ENCODE measurements at regions not wholly inside any gene's neighbourhood (a gene's known extent, or its start where the extent isn't known, plus 50 kb on each side); places are given as distances from the start of the nearest gene placed in this dataset.

- H3K27ac ChIP-seq (ENCODE audit: low read depth, low read length, poor library complexity, severe bottlenecking): no peak overlapping the region
- H3K9me3 ChIP-seq (ENCODE audit: low read length): no peaks in the 10 kb centered on the region
- H3K36me3 ChIP-seq (ENCODE audit: insufficient read depth, low read length): no peaks in the 10 kb centered on the region
- no peak for TF ChIP-seq CTCF (IDR thresholded peaks at IDR 0.05; ENCODE audit: low read length)
- TF ChIP-seq EZH2 (IDR thresholded peaks at IDR 0.05; ENCODE audit: borderline replicate concordance, low read length): no peak
- no peaks in the 10 kb centered on the region for H4K20me1 ChIP-seq (ENCODE audit: insufficient read depth, low read length)
- no peak overlapping the region for H3K9ac ChIP-seq (ENCODE audit: low read length)
- H3K27me3 ChIP-seq (ENCODE audit: insufficient read depth, low read length): no peaks in the 10 kb centered on the region
- no peaks in the 10 kb centered on the region for H3K4me1 ChIP-seq (ENCODE audit: insufficient read depth, low read length, severe bottlenecking)
- H3K9me2 ChIP-seq (ENCODE audit: low read depth, low read length): no peaks in the 10 kb centered on the region
- H3K4me2 ChIP-seq (ENCODE audit: low read length): no peak overlapping the region
- H3F3A ChIP-seq (ENCODE audit: insufficient read depth, low read length): no peaks in the 10 kb centered on the region
- H3K79me2 ChIP-seq (ENCODE audit: insufficient read depth, low read length): no peaks in the 10 kb centered on the region
- no peak overlapping the region for H3K4me3 ChIP-seq (ENCODE audit: low read depth, low read length, poor library complexity, severe bottlenecking)
- no peak overlapping the region for H2AFZ ChIP-seq (ENCODE audit: low read length)
These were observed 1817.1 kb downstream of the BRINP3 start for GRCh38 chr1:188660572-188660971.

GRCh38 chr1:188665477-188665876 lies 1812.2 kb downstream of the BRINP3 start:
- no peak for TF ChIP-seq CTCF (IDR thresholded peaks at IDR 0.05; ENCODE audit: low read length)
- no peak for TF ChIP-seq EZH2 (IDR thresholded peaks at IDR 0.05; ENCODE audit: borderline replicate concordance, low read length)
- Histone ChIP-seq H3K4me3 (ENCODE audit: low read depth, low read length, poor library complexity, severe bottlenecking) (no peak overlapping the region), H3K36me3 (ENCODE audit: insufficient read depth, low read length) (no peaks in the 10 kb centered on the region), H3K4me1 (ENCODE audit: insufficient read depth, low read length, severe bottlenecking) (no peaks in the 10 kb centered on the region), H3K4me2 (ENCODE audit: low read length) (no peak overlapping the region), H4K20me1 (ENCODE audit: insufficient read depth, low read length) (no peaks in the 10 kb centered on the region), H3K9ac (ENCODE audit: low read length) (no peak overlapping the region), H3K79me2 (ENCODE audit: insufficient read depth, low read length) (no peaks in the 10 kb centered on the region), H3K9me2 (ENCODE audit: low read depth, low read length) (no peaks in the 10 kb centered on the region), H3K27me3 (ENCODE audit: insufficient read depth, low read length) (no peaks in the 10 kb centered on the region), H3K27ac (ENCODE audit: low read depth, low read length, poor library complexity, severe bottlenecking) (no peak overlapping the region), H2AFZ (ENCODE audit: low read length) (no peak overlapping the region), H3K9me3 (ENCODE audit: low read length) (no peaks in the 10 kb centered on the region), H3F3A (ENCODE audit: insufficient read depth, low read length) (no peaks in the 10 kb centered on the region)

GRCh38 chr1:188668083-188668482 lies 1809.6 kb downstream of the BRINP3 start:
- Histone ChIP-seq H3K4me3 (ENCODE audit: low read depth, low read length, poor library complexity, severe bottlenecking) (no peak overlapping the region), H4K20me1 (ENCODE audit: insufficient read depth, low read length) (no peaks in the 10 kb centered on the region), H3K27me3 (ENCODE audit: insufficient read depth, low read length) (no peaks in the 10 kb centered on the region), H2AFZ (ENCODE audit: low read length) (no peak overlapping the region), H3K27ac (ENCODE audit: low read depth, low read length, poor library complexity, severe bottlenecking) (no peak overlapping the region), H3F3A (ENCODE audit: insufficient read depth, low read length) (no peaks in the 10 kb centered on the region), H3K79me2 (ENCODE audit: insufficient read depth, low read length) (no peaks in the 10 kb centered on the region), H3K9ac (ENCODE audit: low read length) (no peak overlapping the region), H3K4me2 (ENCODE audit: low read length) (no peak overlapping the region), H3K4me1 (ENCODE audit: insufficient read depth, low read length, severe bottlenecking) (no peaks in the 10 kb centered on the region), H3K9me2 (ENCODE audit: low read depth, low read length) (no peaks in the 10 kb centered on the region), H3K9me3 (ENCODE audit: low read length) (no peaks in the 10 kb centered on the region), H3K36me3 (ENCODE audit: insufficient read depth, low read length) (no peaks in the 10 kb centered on the region)
- TF ChIP-seq EZH2 (IDR thresholded peaks at IDR 0.05; ENCODE audit: borderline replicate concordance, low read length): no peak
- 0 out of 2 replicates have a peak, but pooled peaks have one; percentile 4 for TF ChIP-seq CTCF (IDR thresholded peaks at IDR 0.05; ENCODE audit: low read length)
